HCT116 (cell line): ENCODE measurements at regions not wholly inside any gene's neighbourhood (a gene's known extent, or its start where the extent isn't known, plus 50 kb on each side); places are given as distances from the start of the nearest gene placed in this dataset.

Source experiments
- ATAC-seq: fragments of 200-7000 bp; cut with Tn5 transposase; 2 replicates; pipeline ENCODE4 v1.9.1; 2020; ENCODE audit warnings: mild to moderate bottlenecking, moderate library complexity
- BruUV-seq: library from RNA; stranded (reverse); fragments of 400-500 nt; replicated peaks from 2 replicates; lab custom pipeline; 2021; lab: Mats Ljungman, UMichigan
- CTCF ChIA-PET: fragments of 300-600 bp; sonication (Branson Sonifier 250); formaldehyde crosslinking; loops from one replicate; lab custom pipeline; 2021; ENCODE audit warnings: antibody characterized with exemption; lab: Charles Lee
- POLR2A ChIA-PET: fragments of 300-600, 350-600 bp; sonication (Branson Sonifier 250); formaldehyde crosslinking; loops from one replicate; lab custom pipeline; 2021; ENCODE audit warnings: antibody characterized with exemption; lab: Charles Lee
- RAD21 ChIA-PET, 2 experiments: fragments of 300-600 bp; sonication (Branson Sonifier 250); formaldehyde crosslinking; loops; one replicate each; lab custom pipeline; 2023; ENCODE audit warnings: low total read pairs in 2 of 2; ENCODE audit not compliant: uncharacterized antibody in 2 of 2, unreplicated experiment in 2 of 2, low non-redundant PET in 1 of 2; lab: Charles Lee
- DNase-seq: peaks from one replicate; pipeline ENCODE4 v3.0.0-alpha.2; 2010; ENCODE audit warnings: low read depth, low spot score
- H2AFZ ChIP-seq: fragments of 200-600 bp; shearing (Covaris generic), sonication (generic); 2 replicates; pipeline ENCODE4 v1.6.1; 2017; ENCODE audit warnings: low read depth, mixed run types, mixed read lengths, antibody characterized with exemption, low read length; ENCODE audit not compliant: poor library complexity, severe bottlenecking
- H3K27ac ChIP-seq: 2 replicates; pipeline ENCODE4 v1.5.1; 2012; ENCODE audit warnings: low read depth, low read length
- H3K27me3 ChIP-seq: fragments of 200-600 bp; sonication (generic); 2 replicates; pipeline ENCODE4 v1.6.1; 2016; ENCODE audit warnings: mixed run types, low read length, mixed read lengths; ENCODE audit not compliant: insufficient read depth
- H3K36me3 ChIP-seq, 2 experiments: fragments of 200-500 bp in 1 of 2; fragments of 200-600 bp in 1 of 2; sonication (Bioruptor generic) in 1 of 2; sonication (generic) in 1 of 2; 2 replicates each; pipeline versions ENCODE4 v1.5.1 to v1.6.1; 2014 to 2016; ENCODE audit warnings: low read length in 2 of 2, inconsistent platforms in 1 of 2, mixed read lengths in 1 of 2, mixed run types in 1 of 2; ENCODE audit not compliant: insufficient read depth in 2 of 2, control insufficient read depth in 1 of 2
- H3K4me1 ChIP-seq, 2 experiments: fragments of 200-600 bp in 1 of 2; sonication (generic) in 1 of 2; 2 replicates each; pipeline versions ENCODE4 v1.5.1 to v1.6.1; 2012 to 2017; ENCODE audit warnings: low read length in 2 of 2, inconsistent platforms in 1 of 2, mild to moderate bottlenecking in 1 of 2, mixed read lengths in 1 of 2, mixed run types in 1 of 2, moderate library complexity in 1 of 2; ENCODE audit not compliant: insufficient read depth in 2 of 2, control insufficient read depth in 1 of 2
- H3K4me2 ChIP-seq: fragments of 200-600 bp; sonication (generic); 2 replicates; pipeline ENCODE4 v1.6.1; 2017; ENCODE audit warnings: mixed run types, low read length, mixed read lengths
- H3K4me3 ChIP-seq, 2 experiments: fragments of 200-600 bp in 1 of 2; sonication (generic) in 1 of 2; replicated peaks in 1 of 2; 2 replicates each; pipeline ENCODE4 v1.5.1; 2011 to 2016; ENCODE audit warnings: low read length in 2 of 2, control low read depth in 1 of 2, low read depth in 1 of 2, mild to moderate bottlenecking in 1 of 2, mixed read lengths in 1 of 2, mixed run types in 1 of 2
- H3K79me2 ChIP-seq: fragments of 200-600 bp; sonication (generic); 2 replicates; pipeline ENCODE4 v1.6.1; 2017; ENCODE audit warnings: mild to moderate bottlenecking, mixed run types, low read length, moderate library complexity, mixed read lengths; ENCODE audit not compliant: insufficient read depth
- H3K9ac ChIP-seq: fragments of 200-600 bp; sonication (generic); 2 replicates; pipeline ENCODE4 v1.6.1; 2016; ENCODE audit warnings: low read length, mixed read lengths
- H3K9me2 ChIP-seq: fragments of 200-600 bp; sonication (generic), shearing (Covaris generic); 2 replicates; pipeline ENCODE4 v1.6.1; 2017; ENCODE audit warnings: mixed run types, mild to moderate bottlenecking, moderate library complexity; ENCODE audit not compliant: insufficient read depth
- H3K9me3 ChIP-seq, 2 experiments: fragments of 200-500 bp in 1 of 2; fragments of 200-600 bp in 1 of 2; sonication (Bioruptor generic) in 1 of 2; sonication (generic) in 1 of 2; 2 replicates each; pipeline ENCODE4 v1.6.1; 2014 to 2017; ENCODE audit warnings: low read length in 2 of 2, mixed read lengths in 2 of 2, inconsistent platforms in 1 of 2, low read depth in 1 of 2, mild to moderate bottlenecking in 1 of 2, mixed run types in 1 of 2, moderate library complexity in 1 of 2; ENCODE audit not compliant: control insufficient read depth in 1 of 2, insufficient read depth in 1 of 2
- H4K20me1 ChIP-seq: fragments of 200-600 bp; sonication (generic), shearing (Covaris generic); 2 replicates; pipeline ENCODE4 v1.6.1; 2017; ENCODE audit warnings: mixed run types, mild to moderate bottlenecking, moderate library complexity; ENCODE audit not compliant: insufficient read depth
- CBX3 ChIP-seq: IDR thresholded peaks from 2 replicates; pipeline ENCODE4 v1.6.1; 2012; ENCODE audit warnings: low read depth
- CEBPB ChIP-seq: IDR thresholded peaks from 2 replicates; pipeline ENCODE4 v1.6.1; 2012; ENCODE audit warnings: low read depth
- ELF1 ChIP-seq: IDR thresholded peaks from 2 replicates; pipeline ENCODE4 v1.6.1; 2012; ENCODE audit warnings: low read depth, borderline replicate concordance
- EZH2 ChIP-seq: fragments of 200-600 bp; sonication (generic); IDR thresholded peaks from 2 replicates; pipeline ENCODE4 v1.6.1; 2017; ENCODE audit warnings: antibody characterized with exemption, mixed run types
- FOSL1 ChIP-seq: IDR thresholded peaks from 2 replicates; pipeline ENCODE4 v1.6.1; 2012; ENCODE audit warnings: low read depth
- JUND ChIP-seq: IDR thresholded peaks from 2 replicates; pipeline ENCODE4 v1.6.1; 2012
- MAX ChIP-seq: IDR thresholded peaks from 2 replicates; pipeline ENCODE4 v1.6.1; 2012
- POLR2A ChIP-seq: IDR thresholded peaks from 2 replicates; pipeline ENCODE4 v1.7.0; 2011; ENCODE audit warnings: borderline replicate concordance; ENCODE audit not compliant: insufficient read depth, insufficient read length; ENCODE audit errors: extremely low read depth
- POLR2AphosphoS5 ChIP-seq: IDR thresholded peaks from 2 replicates; pipeline ENCODE4 v1.6.1; 2011; ENCODE audit warnings: mild to moderate bottlenecking, low read depth, low read length, moderate library complexity
- RAD21 ChIP-seq: IDR thresholded peaks from 2 replicates; pipeline ENCODE4 v1.6.1; 2012; ENCODE audit warnings: low read depth, mild to moderate bottlenecking
- REST ChIP-seq: IDR thresholded peaks from 2 replicates; pipeline ENCODE4 v1.6.1; 2012; ENCODE audit warnings: low read depth
- SIN3A ChIP-seq: IDR thresholded peaks from 2 replicates; pipeline ENCODE4 v1.6.1; 2012; ENCODE audit warnings: low read depth
- SP1 ChIP-seq: IDR thresholded peaks from 2 replicates; pipeline ENCODE4 v1.6.1; 2012; ENCODE audit warnings: low read depth
- TCF7L2 ChIP-seq: IDR thresholded peaks from 2 replicates; pipeline ENCODE4 v1.7.0; 2011; ENCODE audit warnings: borderline replicate concordance, inconsistent platforms; ENCODE audit not compliant: insufficient read depth, insufficient read length; ENCODE audit errors: extremely low read depth
- YY1 ChIP-seq: IDR thresholded peaks from 2 replicates; pipeline ENCODE4 v1.6.1; 2011; ENCODE audit warnings: low read length, low read depth, moderate library complexity, mild to moderate bottlenecking; ENCODE audit not compliant: insufficient replicate concordance; ENCODE audit errors: extremely low read depth
- ZBTB33 ChIP-seq: IDR thresholded peaks from 2 replicates; pipeline ENCODE4 v1.6.1; 2011; ENCODE audit warnings: mild to moderate bottlenecking, low read length, moderate library complexity; ENCODE audit not compliant: insufficient replicate concordance; ENCODE audit errors: extremely low read depth
- ZFX ChIP-seq: fragments of 450-650 bp; IDR thresholded peaks from 2 replicates; pipeline ENCODE4 v1.6.1; 2017
- intact Hi-C: fragments of 100-400 bp; cut with micrococcal nuclease; formaldehyde crosslinking; loops from 2 replicates; pipeline ENCODE4 v1.10.0; 2022
- TF ChIP-seq, protein P1 (sequence below): IDR thresholded peaks from 2 replicates; pipeline ENCODE4 v1.6.1; 2012

DNA sequence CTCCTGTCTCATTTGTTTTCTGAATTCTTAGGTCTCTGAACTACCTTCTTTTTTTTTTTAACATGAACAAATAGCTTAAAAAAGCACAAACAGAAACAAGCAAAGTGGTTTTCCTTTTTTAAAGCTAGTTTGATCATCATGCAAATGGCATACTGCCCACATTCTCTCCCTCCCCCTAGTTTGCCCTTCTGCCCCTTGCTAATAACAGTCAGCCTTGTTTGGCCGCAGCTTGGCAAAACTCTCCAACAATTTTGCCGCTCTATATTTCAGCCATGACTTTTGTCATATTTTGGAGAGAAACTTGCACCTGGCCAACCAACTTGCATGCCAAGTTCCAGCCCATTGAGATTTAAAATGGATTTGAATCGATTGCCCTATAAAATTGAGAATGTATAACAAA lies 666.0 kb upstream of the NR2F2 start:
- Histone ChIP-seq H3K4me1 (no peaks in the 10 kb centered on the region), H3K9me3 (no peaks in the 10 kb centered on the region), H4K20me1 (no peaks in the 10 kb centered on the region), H3K79me2 (no peaks in the 10 kb centered on the region), H3K4me3 (no peak overlapping the region), H3K27me3 (no peaks in the 10 kb centered on the region), H2AFZ (no peak overlapping the region), H3K27ac (no peak overlapping the region), H3K9ac (no peak overlapping the region), H3K4me2 (no peak overlapping the region), H3K9me2 (no peaks in the 10 kb centered on the region), H3K36me3 (no peaks in the 10 kb centered on the region)
- DNase-seq, result no peak
- BruUV-seq, result no TSS peak
- CTCF ChIA-PET, result no interaction called here
- intact Hi-C loops, result no loop called here
- ATAC-seq, result no peak
- POLR2A ChIA-PET, result no interaction called here
- RAD21 ChIA-PET, result no interaction called here
- TF ChIP-seq SIN3A (no peak), POLR2A (no peak), POLR2AphosphoS5 (no peak), ZBTB33 (no peak), EZH2 (no peak), REST (no peak), ELF1 (no peak), TCF7L2 (no peak), JUND (no peak), CBX3 (no peak), SP1 (no peak), RAD21 (no peak), YY1 (no peak), CEBPB (no peak), FOSL1 (no peak), MAX (no peak), ZFX (no peak)
- TF ChIP-seq, protein P1, sequence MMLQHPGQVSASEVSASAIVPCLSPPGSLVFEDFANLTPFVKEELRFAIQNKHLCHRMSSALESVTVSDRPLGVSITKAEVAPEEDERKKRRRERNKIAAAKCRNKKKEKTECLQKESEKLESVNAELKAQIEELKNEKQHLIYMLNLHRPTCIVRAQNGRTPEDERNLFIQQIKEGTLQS, result no peak
